H9 (cell line): ENCODE measurements at regions not wholly inside any gene's neighbourhood (a gene's known extent, or its start where the extent isn't known, plus 50 kb on each side); places are given as distances from the start of the nearest gene placed in this dataset.

Experiments used
- DNase-seq: peaks from one replicate; pipeline ENCODE4 v3.0.0-alpha.2; 2017
- H2AFZ ChIP-seq: one replicate; pipeline ENCODE4 v1.6.1; 2013; ENCODE audit warnings: mild to moderate bottlenecking, low read length, control low read depth, moderate library complexity
- H2AK5ac ChIP-seq: 2 replicates; pipeline ENCODE4 v1.6.1; 2013; ENCODE audit warnings: low read length, control low read depth, mixed read lengths; ENCODE audit not compliant: insufficient read length
- H2BK120ac ChIP-seq: one replicate; pipeline ENCODE4 v1.6.1; 2013; ENCODE audit warnings: low read depth, mild to moderate bottlenecking, low read length, control low read depth, inconsistent platforms; ENCODE audit not compliant: poor library complexity, severe bottlenecking
- H2BK12ac ChIP-seq: 2 replicates; pipeline ENCODE4 v1.6.1; 2013; ENCODE audit warnings: low read length, control low read depth, mixed read lengths, low read depth; ENCODE audit not compliant: insufficient read length
- H2BK15ac ChIP-seq: 2 replicates; pipeline ENCODE4 v1.6.1; 2013; ENCODE audit warnings: low read depth, low read length, control low read depth
- H2BK20ac ChIP-seq: one replicate; pipeline ENCODE4 v1.6.1; 2013; ENCODE audit warnings: low read depth, mild to moderate bottlenecking, low read length, control low read depth, inconsistent platforms; ENCODE audit not compliant: poor library complexity, severe bottlenecking
- H2BK5ac ChIP-seq: 2 replicates; pipeline ENCODE4 v1.6.1; 2013; ENCODE audit warnings: low read length, control low read depth, mixed read lengths; ENCODE audit not compliant: insufficient read length
- H3K14ac ChIP-seq: 2 replicates; pipeline ENCODE4 v1.6.1; 2013; ENCODE audit warnings: low read length, control low read depth; ENCODE audit not compliant: insufficient read depth
- H3K18ac ChIP-seq: 2 replicates; pipeline ENCODE4 v1.6.1; 2013; ENCODE audit warnings: low read depth, mild to moderate bottlenecking, mixed read lengths, low read length, control low read depth; ENCODE audit not compliant: insufficient read length
- H3K23ac ChIP-seq: 2 replicates; pipeline ENCODE4 v1.6.1; 2013; ENCODE audit warnings: low read length, control low read depth, mixed read lengths, low read depth; ENCODE audit not compliant: insufficient read length
- H3K23me2 ChIP-seq: 2 replicates; pipeline ENCODE4 v1.6.1; 2013; ENCODE audit warnings: low read depth, mild to moderate bottlenecking, mixed read lengths, low read length, control low read depth; ENCODE audit not compliant: insufficient read length, poor library complexity, severe bottlenecking
- H3K27ac ChIP-seq: 2 replicates; pipeline ENCODE4 v1.5.1; 2013; ENCODE audit warnings: low read length, control low read depth, mixed read lengths, low read depth; ENCODE audit not compliant: insufficient read length
- H3K27me3 ChIP-seq: 2 replicates; pipeline ENCODE4 v1.6.1; 2013; ENCODE audit warnings: low read length, control low read depth, inconsistent platforms; ENCODE audit not compliant: insufficient read depth
- H3K4ac ChIP-seq: 2 replicates; pipeline ENCODE4 v1.6.1; 2013; ENCODE audit warnings: low read depth, mild to moderate bottlenecking, control low read depth, inconsistent platforms, low read length, moderate library complexity
- H3K4me1 ChIP-seq: 2 replicates; pipeline ENCODE4 v1.6.1; 2013; ENCODE audit warnings: low read length, control low read depth, inconsistent platforms; ENCODE audit not compliant: insufficient read depth
- H3K4me2 ChIP-seq: 2 replicates; pipeline ENCODE4 v1.6.1; 2013; ENCODE audit warnings: low read length, control low read depth, mixed read lengths; ENCODE audit not compliant: insufficient read length, insufficient read depth
- H3K56ac ChIP-seq: 2 replicates; pipeline ENCODE4 v1.6.1; 2013; ENCODE audit warnings: low read depth, mild to moderate bottlenecking, mixed read lengths, low read length, control low read depth; ENCODE audit not compliant: insufficient read length
- H3K79me1 ChIP-seq: 2 replicates; pipeline ENCODE4 v1.6.1; 2013; ENCODE audit warnings: low read depth, mild to moderate bottlenecking, moderate library complexity, low read length, control low read depth, inconsistent platforms; ENCODE audit not compliant: insufficient read depth, poor library complexity, severe bottlenecking
- H3K79me2 ChIP-seq: 2 replicates; pipeline ENCODE4 v1.6.1; 2013; ENCODE audit warnings: low read length, control low read depth, inconsistent platforms; ENCODE audit not compliant: insufficient read depth
- H3K9ac ChIP-seq: 2 replicates; pipeline ENCODE4 v1.6.1; 2013; ENCODE audit warnings: low read length, control low read depth, mixed read lengths; ENCODE audit not compliant: insufficient read length; ENCODE audit errors: extremely low read depth
- H3K9me3 ChIP-seq: one replicate; pipeline ENCODE4 v1.6.1; 2013; ENCODE audit warnings: low read depth, low read length, inconsistent platforms; ENCODE audit not compliant: control insufficient read depth
- H3T11ph ChIP-seq: one replicate; pipeline ENCODE4 v1.6.1; 2013; ENCODE audit warnings: mild to moderate bottlenecking, low read length, control low read depth, inconsistent platforms
- H4K20me1 ChIP-seq: one replicate; pipeline ENCODE4 v1.6.1; 2013; ENCODE audit not compliant: control insufficient read depth, insufficient read length, insufficient read depth
- H4K5ac ChIP-seq: 2 replicates; pipeline ENCODE4 v1.6.1; 2013; ENCODE audit warnings: low read depth, mild to moderate bottlenecking, mixed read lengths, low read length, control low read depth; ENCODE audit not compliant: insufficient read length
- H4K8ac ChIP-seq: replicated peaks from 2 replicates; pipeline ENCODE4 v1.6.1; 2013; ENCODE audit warnings: low read length, control low read depth, mixed read lengths, low read depth; ENCODE audit not compliant: insufficient read length
- H4K91ac ChIP-seq: 2 replicates; pipeline ENCODE4 v1.6.1; 2013; ENCODE audit warnings: low read depth, mild to moderate bottlenecking, moderate library complexity, mixed read lengths, low read length, control low read depth; ENCODE audit not compliant: insufficient read length
- H3K27ac Mint-ChIP-seq, 3 experiments: 2 replicates in 2 of 3; 3 replicates in 1 of 3; pipeline ENCODE4 v1.8.0; 2020 to 2021; ENCODE audit warnings: mixed read lengths in 3 of 3, mild to moderate bottlenecking in 1 of 3, moderate library complexity in 1 of 3
- H3K27me3 Mint-ChIP-seq: 2 replicates; pipeline ENCODE4 v1.8.0; 2021; ENCODE audit warnings: low read depth, mild to moderate bottlenecking, moderate library complexity, mixed read lengths
- H3K36me3 Mint-ChIP-seq, 3 experiments: 2 replicates in 2 of 3; 3 replicates in 1 of 3; pipeline ENCODE4 v1.8.0; 2020 to 2021; ENCODE audit warnings: low read depth in 3 of 3, mixed read lengths in 3 of 3; ENCODE audit not compliant: insufficient read depth in 1 of 3
- H3K4me1 Mint-ChIP-seq, 2 experiments: 2 replicates each; pipeline ENCODE4 v1.8.0; 2020; ENCODE audit warnings: mixed read lengths in 2 of 2
- H3K4me3 Mint-ChIP-seq, 2 experiments: 2 replicates in 1 of 2; 3 replicates in 1 of 2; pipeline ENCODE4 v1.8.0; 2020 to 2021; ENCODE audit warnings: mild to moderate bottlenecking in 2 of 2, mixed read lengths in 2 of 2, moderate library complexity in 1 of 2
- H3K9me3 Mint-ChIP-seq, 2 experiments: 2 replicates in 1 of 2; 3 replicates in 1 of 2; pipeline ENCODE4 v1.8.0; 2020; ENCODE audit warnings: mild to moderate bottlenecking in 2 of 2, mixed read lengths in 2 of 2, moderate library complexity in 1 of 2
- WGBS: extraction: QIAGEN DNeasy Blood & Tissue Kit; methylation state at CpG from one replicate; pipeline ENCODE4 v1.1.7; 2013; ENCODE audit warnings: missing lambda C conversion rate, low lambda C conversion rate, mixed read lengths; ENCODE audit not compliant: insufficient read length; ENCODE audit errors: extremely low coverage; 5-methylcytosine and 5-hydroxymethylcytosine counted together
- TF ChIP-seq, protein P1 (sequence below): fragments of 200-600 bp; sonication (generic); conservative IDR thresholded peaks from 3 replicates; pipeline ENCODE4 v1.8.0; 2021; ENCODE audit warnings: antibody characterized with exemption, mild to moderate bottlenecking

DNA sequence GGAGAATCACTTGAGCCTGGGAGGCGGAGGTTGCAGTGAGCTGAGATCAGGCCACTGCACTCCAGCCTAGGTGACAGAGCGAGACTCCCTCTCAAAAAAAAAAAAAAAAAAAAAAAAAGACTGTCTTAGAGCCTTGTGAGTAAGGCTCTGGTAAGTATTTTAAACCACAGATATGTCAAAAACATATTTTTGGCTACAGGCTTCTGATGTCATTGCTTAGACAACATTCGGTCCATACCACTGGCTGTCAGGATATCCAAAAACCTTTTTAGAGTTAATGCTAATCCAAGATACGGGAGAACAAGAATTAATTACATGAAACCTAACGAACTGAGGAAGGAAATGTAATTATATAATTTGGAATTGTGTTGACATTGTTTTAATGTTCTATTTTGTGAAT is 999.5 kb upstream of the PABPC4L start:
- Histone ChIP-seq H2BK20ac (no peak overlapping the region), H4K91ac (no peak overlapping the region), H3K23me2 (no peaks in the 10 kb centered on the region), H3K23ac (no peak overlapping the region), H3K14ac (no peak overlapping the region), H2AK5ac (no peak overlapping the region), H2BK5ac (no peak overlapping the region), H3K4ac (no peak overlapping the region), H2AFZ (no peak overlapping the region), H4K20me1 (no peaks in the 10 kb centered on the region), H3K27ac (no peak overlapping the region), H4K8ac (no peak overlapping the region), H3K9me3 (no peaks in the 10 kb centered on the region), H3K18ac (no peak overlapping the region), H3K9ac (no peak overlapping the region), H2BK12ac (no peak overlapping the region), H3T11ph (no peak overlapping the region), H3K56ac (no peak overlapping the region), H3K79me2 (no peaks in the 10 kb centered on the region), H3K79me1 (no peaks in the 10 kb centered on the region), H2BK120ac (no peak overlapping the region), H4K5ac (no peak overlapping the region), H3K4me2 (no peak overlapping the region), H3K4me1 (no peaks in the 10 kb centered on the region), H2BK15ac (no peak overlapping the region), H3K27me3 (no peaks in the 10 kb centered on the region)
- peaks cover 9 to 12% of the 10 kb centered on the region in 2 experiments for H3K4me1 Mint-ChIP-seq
- H3K27ac Mint-ChIP-seq, result no peak overlapping the region
- H3K27me3 Mint-ChIP-seq, result no peaks in the 10 kb centered on the region
- no CpG with 5 or more reads among the region's 5 CpGs for WGBS
- H3K9me3 Mint-ChIP-seq, result no peaks in the 10 kb centered on the region
- TF ChIP-seq, protein P1, sequence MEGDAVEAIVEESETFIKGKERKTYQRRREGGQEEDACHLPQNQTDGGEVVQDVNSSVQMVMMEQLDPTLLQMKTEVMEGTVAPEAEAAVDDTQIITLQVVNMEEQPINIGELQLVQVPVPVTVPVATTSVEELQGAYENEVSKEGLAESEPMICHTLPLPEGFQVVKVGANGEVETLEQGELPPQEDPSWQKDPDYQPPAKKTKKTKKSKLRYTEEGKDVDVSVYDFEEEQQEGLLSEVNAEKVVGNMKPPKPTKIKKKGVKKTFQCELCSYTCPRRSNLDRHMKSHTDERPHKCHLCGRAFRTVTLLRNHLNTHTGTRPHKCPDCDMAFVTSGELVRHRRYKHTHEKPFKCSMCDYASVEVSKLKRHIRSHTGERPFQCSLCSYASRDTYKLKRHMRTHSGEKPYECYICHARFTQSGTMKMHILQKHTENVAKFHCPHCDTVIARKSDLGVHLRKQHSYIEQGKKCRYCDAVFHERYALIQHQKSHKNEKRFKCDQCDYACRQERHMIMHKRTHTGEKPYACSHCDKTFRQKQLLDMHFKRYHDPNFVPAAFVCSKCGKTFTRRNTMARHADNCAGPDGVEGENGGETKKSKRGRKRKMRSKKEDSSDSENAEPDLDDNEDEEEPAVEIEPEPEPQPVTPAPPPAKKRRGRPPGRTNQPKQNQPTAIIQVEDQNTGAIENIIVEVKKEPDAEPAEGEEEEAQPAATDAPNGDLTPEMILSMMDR, result no peak
- DNase-seq, result no peak
- H3K36me3 Mint-ChIP-seq, result no peaks in the 10 kb centered on the region
- no peak overlapping the region for H3K4me3 Mint-ChIP-seq
